ENCODE measurements at regions not wholly inside any gene's neighbourhood (a gene's known extent, or its start where the extent isn't known, plus 50 kb on each side); places are given as distances from the start of the nearest gene placed in this dataset.
"Not testable (repeated sequence)": the region's sequence is repeated elsewhere in the genome, so short reads cannot be mapped to it uniquely, and the experiment has no call there.

DNA sequence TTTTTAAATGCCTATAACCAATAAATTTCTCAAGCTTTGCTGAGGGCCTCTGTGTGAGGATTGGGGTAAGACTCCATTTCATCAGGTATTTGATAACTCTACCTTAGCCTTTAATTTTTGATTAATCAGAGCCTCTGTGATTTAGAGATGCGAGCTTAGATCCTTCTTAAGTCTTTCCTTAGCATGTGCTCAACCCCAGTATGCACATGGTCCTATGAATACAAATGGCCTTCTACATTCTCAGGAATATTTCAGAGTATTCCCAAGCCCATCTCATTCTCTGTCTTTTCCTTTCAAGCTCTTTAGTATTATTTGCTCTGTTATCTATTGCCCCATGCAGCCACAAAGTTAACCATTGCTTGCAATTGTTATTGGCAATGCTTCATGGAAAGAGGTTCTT lies 1407.7 kb downstream of the LRFN5 start:
- Mint-ChIP-seq H3K27ac (no peak overlapping the region), H3K36me3 (ENCODE audit: low read depth) (no peaks in the 10 kb centered on the region), H3K9me3 (peaks cover under 1% of the 10 kb centered on the region), H3K27me3 (no peaks in the 10 kb centered on the region), H3K4me3 (no peak overlapping the region), H3K4me1 (ENCODE audit: low read depth) (no peaks in the 10 kb centered on the region)
- intact Hi-C loops (cut with micrococcal nuclease), result no loop called here

GRCh38 chr14:43012817-43013216 lies 1406.1 kb downstream of the LRFN5 start:
- intact Hi-C loops (cut with micrococcal nuclease), result no loop called here
- no peak overlapping the region for H3K4me3 Mint-ChIP-seq
- H3K4me1 Mint-ChIP-seq (ENCODE audit: low read depth), result no peaks in the 10 kb centered on the region
- H3K27me3 Mint-ChIP-seq, result no peaks in the 10 kb centered on the region
- H3K27ac Mint-ChIP-seq, result no peak overlapping the region
- no peaks in the 10 kb centered on the region for H3K36me3 Mint-ChIP-seq (ENCODE audit: low read depth)
- H3K9me3 Mint-ChIP-seq, result peaks cover 12% of the 10 kb centered on the region

DNA sequence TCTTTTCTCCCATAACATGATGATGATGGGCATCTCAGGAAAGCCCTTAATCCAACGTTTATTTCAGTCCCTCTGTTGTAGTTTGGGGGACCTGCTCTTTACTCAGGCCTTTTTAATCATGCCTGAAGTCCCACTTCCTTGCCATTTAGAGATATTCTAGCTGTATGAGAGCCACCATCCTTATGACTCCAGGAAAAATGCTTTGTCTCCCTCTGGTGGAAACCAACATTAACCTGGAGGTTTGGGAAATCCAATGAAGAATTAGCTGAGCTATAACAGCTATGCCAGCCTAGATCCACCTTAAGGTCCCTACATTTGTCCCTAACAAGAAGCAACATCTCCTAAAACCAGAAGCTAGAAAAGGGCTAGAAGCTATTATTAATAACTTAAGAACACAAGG lies 1399.1 kb downstream of the LRFN5 start:
- no peaks in the 10 kb centered on the region for H3K27me3 Mint-ChIP-seq
- no peaks in the 10 kb centered on the region for H3K4me1 Mint-ChIP-seq (ENCODE audit: low read depth)
- no peak overlapping the region for H3K27ac Mint-ChIP-seq
- H3K4me3 Mint-ChIP-seq, result no peak overlapping the region
- H3K36me3 Mint-ChIP-seq (ENCODE audit: low read depth), result no peaks in the 10 kb centered on the region
- H3K9me3 Mint-ChIP-seq, result peaks cover 66% of the 10 kb centered on the region
- intact Hi-C loops (cut with micrococcal nuclease), result loop anchor here (1.0 kb wide), 1 partner anchor 782 kb away; no protein-coding TSS in a partner anchor

DNA sequence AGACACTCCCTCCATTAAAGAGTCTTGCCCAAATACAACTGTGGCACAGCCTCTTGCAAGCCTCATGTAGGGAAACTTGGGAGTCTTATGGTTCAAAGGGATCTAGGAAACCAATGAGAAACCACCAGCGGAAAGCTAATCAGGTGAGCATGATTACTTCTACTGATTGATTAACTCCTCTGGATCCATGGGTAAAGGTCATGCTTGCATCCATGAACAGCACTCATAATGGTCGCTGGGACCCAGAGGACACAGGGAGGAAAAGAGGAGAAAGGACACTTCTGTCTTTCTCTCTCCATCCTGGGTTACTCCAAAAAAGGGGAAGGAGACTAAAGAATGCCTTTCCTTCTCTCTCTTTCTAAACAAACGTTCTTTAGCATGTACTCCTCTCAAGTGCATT lies 1397.2 kb downstream of the LRFN5 start:
- Mint-ChIP-seq H3K27me3 (no peaks in the 10 kb centered on the region), H3K4me3 (no peak overlapping the region), H3K4me1 (ENCODE audit: low read depth) (no peaks in the 10 kb centered on the region), H3K36me3 (ENCODE audit: low read depth) (no peaks in the 10 kb centered on the region), H3K27ac (no peak overlapping the region), H3K9me3 (peaks cover 60% of the 10 kb centered on the region)
- intact Hi-C loops (cut with micrococcal nuclease), result no loop called here

- Mint-ChIP-seq H3K27ac (no peak overlapping the region), H3K27me3 (no peaks in the 10 kb centered on the region), H3K36me3 (ENCODE audit: low read depth) (no peaks in the 10 kb centered on the region), H3K9me3 (peaks cover 54% of the 10 kb centered on the region), H3K4me1 (ENCODE audit: low read depth) (no peaks in the 10 kb centered on the region), H3K4me3 (no peak overlapping the region)
- intact Hi-C loops (cut with micrococcal nuclease), result no loop called here
Measured at GRCh38 chr14:43001731-43002130, 1395.1 kb downstream of the LRFN5 start.

- intact Hi-C loops (cut with micrococcal nuclease), result no loop called here
- no peaks in the 10 kb centered on the region for H3K4me1 Mint-ChIP-seq (ENCODE audit: low read depth)
- H3K9me3 Mint-ChIP-seq, result peaks cover 1% of the 10 kb centered on the region
- no peaks in the 10 kb centered on the region for H3K36me3 Mint-ChIP-seq (ENCODE audit: low read depth)
- no peaks in the 10 kb centered on the region for H3K27me3 Mint-ChIP-seq
- H3K27ac Mint-ChIP-seq, result no peak overlapping the region
- H3K4me3 Mint-ChIP-seq, result no peak overlapping the region
Measured at GRCh38 chr14:42994051-42994736, 1387.5 kb downstream of the LRFN5 start.

DNA sequence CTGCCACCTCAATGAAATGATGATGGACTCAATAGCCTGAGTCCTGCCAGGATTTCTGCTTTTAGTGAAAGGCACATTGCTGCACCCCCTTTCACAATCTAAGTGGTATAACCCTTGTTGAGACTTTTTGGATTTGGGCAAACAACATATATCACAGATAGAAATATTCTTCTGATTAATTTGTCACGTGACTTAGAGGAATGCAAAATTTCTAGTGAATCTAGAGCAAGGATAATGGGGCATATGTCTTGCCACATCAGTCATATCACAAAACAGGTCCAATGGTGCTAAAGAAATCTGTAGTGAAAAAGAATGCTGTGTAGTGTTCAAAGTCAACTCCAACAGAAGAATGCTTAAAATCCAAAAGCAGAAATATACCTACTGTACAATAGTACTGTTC lies 1386.3 kb downstream of the LRFN5 start:
- Mint-ChIP-seq H3K9me3 (peaks cover 14% of the 10 kb centered on the region), H3K4me1 (ENCODE audit: low read depth) (no peaks in the 10 kb centered on the region), H3K36me3 (ENCODE audit: low read depth) (no peaks in the 10 kb centered on the region), H3K4me3 (no peak overlapping the region), H3K27me3 (no peaks in the 10 kb centered on the region), H3K27ac (no peak overlapping the region)
- intact Hi-C loops (cut with micrococcal nuclease), result no loop called here

GRCh38 chr14:42980419-42980818 lies 1373.7 kb downstream of the LRFN5 start:
- no peaks in the 10 kb centered on the region for H3K4me1 Mint-ChIP-seq (ENCODE audit: low read depth)
- H3K27me3 Mint-ChIP-seq, result no peaks in the 10 kb centered on the region
- H3K27ac Mint-ChIP-seq, result no peak overlapping the region
- H3K36me3 Mint-ChIP-seq (ENCODE audit: low read depth), result no peaks in the 10 kb centered on the region
- peaks cover 16% of the 10 kb centered on the region for H3K9me3 Mint-ChIP-seq
- intact Hi-C loops (cut with micrococcal nuclease), result no loop called here
- no peak overlapping the region for H3K4me3 Mint-ChIP-seq

DNA sequence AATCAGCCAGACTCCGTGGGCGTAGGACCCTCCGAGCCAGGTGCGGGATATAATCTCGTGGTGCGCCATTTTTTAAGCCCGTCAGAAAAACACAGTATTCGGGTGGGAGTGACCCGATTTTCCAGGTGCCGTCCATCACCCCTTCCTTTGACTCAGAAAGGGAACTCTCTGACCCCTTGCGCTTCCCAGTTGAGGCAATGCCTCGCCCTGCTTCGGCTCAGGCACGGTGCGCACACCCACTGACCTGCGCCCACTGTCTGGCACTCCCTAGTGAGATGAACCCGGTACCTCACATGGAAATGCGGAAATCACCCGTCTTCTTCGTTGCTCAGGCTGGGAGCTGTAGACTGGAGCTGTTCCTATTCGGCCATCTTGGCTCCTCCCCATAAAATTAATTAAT lies 1366.5 kb downstream of the LRFN5 start:
- H3K27me3 Mint-ChIP-seq; intact Hi-C loops (cut with micrococcal nuclease); H3K36me3 Mint-ChIP-seq (ENCODE audit: low read depth); H3K4me3 Mint-ChIP-seq; H3K4me1 Mint-ChIP-seq (ENCODE audit: low read depth); H3K27ac Mint-ChIP-seq: not testable (repeated sequence)
- H3K9me3 Mint-ChIP-seq, result peaks cover 18% of the 10 kb centered on the region

DNA sequence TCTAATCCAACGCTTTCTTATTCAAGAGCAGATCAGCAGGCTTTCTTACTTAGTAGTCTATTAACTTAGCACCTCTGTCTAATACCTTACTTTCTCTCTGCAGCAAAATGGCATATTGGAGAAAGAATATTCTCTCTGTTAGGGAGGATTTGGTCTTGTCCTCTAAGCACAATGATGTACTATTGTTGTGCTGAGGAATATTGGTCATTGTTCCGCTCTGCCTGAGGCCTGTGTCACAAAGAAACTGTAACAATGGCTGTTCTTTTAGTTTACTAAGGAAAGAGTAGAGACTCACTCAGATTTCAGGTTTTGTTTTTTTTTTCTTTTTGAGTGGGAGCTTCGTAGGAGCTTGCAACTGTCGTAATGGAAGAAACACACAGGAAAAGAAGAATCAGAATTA lies 1358.8 kb downstream of the LRFN5 start:
- Mint-ChIP-seq H3K36me3 (ENCODE audit: low read depth) (no peaks in the 10 kb centered on the region), H3K27ac (no peak overlapping the region), H3K4me3 (no peak overlapping the region), H3K9me3 (peaks cover 5% of the 10 kb centered on the region), H3K27me3 (no peaks in the 10 kb centered on the region), H3K4me1 (ENCODE audit: low read depth) (no peaks in the 10 kb centered on the region)
- intact Hi-C loops (cut with micrococcal nuclease), result no loop called here

DNA sequence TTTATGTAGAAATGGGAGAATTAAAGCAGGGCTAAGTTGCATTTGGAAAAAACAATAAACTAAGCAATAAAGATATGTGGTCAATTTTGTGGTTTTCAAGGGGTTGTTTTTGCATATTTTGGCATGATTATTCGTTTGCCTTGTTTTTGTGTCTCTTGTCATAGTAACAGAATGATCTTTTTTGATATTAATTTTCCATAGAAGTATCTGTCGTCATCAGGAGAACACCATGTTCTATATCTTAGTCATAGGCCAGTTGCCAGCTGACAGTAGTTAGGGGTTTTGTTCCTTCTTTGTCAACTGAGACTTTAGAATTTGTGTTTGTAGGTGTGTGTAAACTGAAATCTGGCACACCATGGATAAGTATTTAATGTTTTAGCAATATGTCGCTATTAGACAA lies 1354.8 kb downstream of the LRFN5 start:
- intact Hi-C loops (cut with micrococcal nuclease), result no loop called here
- no peak overlapping the region for H3K27ac Mint-ChIP-seq
- H3K36me3 Mint-ChIP-seq (ENCODE audit: low read depth), result no peaks in the 10 kb centered on the region
- no peak overlapping the region for H3K4me3 Mint-ChIP-seq
- no peaks in the 10 kb centered on the region for H3K27me3 Mint-ChIP-seq
- H3K9me3 Mint-ChIP-seq, result peaks cover 18% of the 10 kb centered on the region
- no peaks in the 10 kb centered on the region for H3K4me1 Mint-ChIP-seq (ENCODE audit: low read depth)

- no peaks in the 10 kb centered on the region for H3K4me1 Mint-ChIP-seq (ENCODE audit: low read depth)
- intact Hi-C loops (cut with micrococcal nuclease), result no loop called here
- H3K9me3 Mint-ChIP-seq, result no peaks in the 10 kb centered on the region
- H3K36me3 Mint-ChIP-seq (ENCODE audit: low read depth), result no peaks in the 10 kb centered on the region
- H3K27me3 Mint-ChIP-seq, result no peaks in the 10 kb centered on the region
- H3K4me3 Mint-ChIP-seq, result no peak overlapping the region
- H3K27ac Mint-ChIP-seq, result no peak overlapping the region
Measured at GRCh38 chr14:42950363-42950762, 1343.7 kb downstream of the LRFN5 start.

- no peak overlapping the region for H3K4me3 Mint-ChIP-seq
- H3K4me1 Mint-ChIP-seq (ENCODE audit: low read depth), result no peaks in the 10 kb centered on the region
- no peaks in the 10 kb centered on the region for H3K9me3 Mint-ChIP-seq
- H3K27ac Mint-ChIP-seq, result no peak overlapping the region
- H3K36me3 Mint-ChIP-seq (ENCODE audit: low read depth), result no peaks in the 10 kb centered on the region
- no peaks in the 10 kb centered on the region for H3K27me3 Mint-ChIP-seq
- intact Hi-C loops (cut with micrococcal nuclease), result no loop called here
Measured at GRCh38 chr14:42947991-42948390, 1341.3 kb downstream of the LRFN5 start.

- no peak overlapping the region for H3K27ac Mint-ChIP-seq
- H3K27me3 Mint-ChIP-seq, result no peaks in the 10 kb centered on the region
- H3K36me3 Mint-ChIP-seq (ENCODE audit: low read depth), result no peaks in the 10 kb centered on the region
- H3K9me3 Mint-ChIP-seq, result no peaks in the 10 kb centered on the region
- no peak overlapping the region for H3K4me3 Mint-ChIP-seq
- intact Hi-C loops (cut with micrococcal nuclease), result no loop called here
- H3K4me1 Mint-ChIP-seq (ENCODE audit: low read depth), result no peaks in the 10 kb centered on the region
Measured at GRCh38 chr14:42944284-42944683, 1337.6 kb downstream of the LRFN5 start.

DNA sequence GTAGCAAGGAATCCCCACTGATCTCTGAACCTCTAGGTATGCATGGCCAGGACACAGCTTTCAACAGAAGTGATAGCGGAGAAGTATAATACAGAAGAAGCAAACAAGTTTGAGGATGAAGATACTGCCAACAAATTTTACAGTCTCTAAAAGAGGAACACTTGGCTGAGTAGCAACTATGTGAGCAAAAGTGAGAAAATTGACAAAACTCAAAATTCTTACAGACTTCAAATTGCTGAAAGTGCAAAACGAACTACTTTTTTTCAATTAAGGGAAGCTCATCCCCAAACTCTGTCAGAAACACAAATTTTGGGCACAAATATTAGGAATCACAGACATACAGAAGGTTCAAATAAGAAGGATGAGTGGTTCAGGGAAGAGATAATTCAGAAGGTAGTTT lies 1324.6 kb downstream of the LRFN5 start:
- Mint-ChIP-seq H3K27ac (peak overlapping the region; percentile 41), H3K4me3 (no peak overlapping the region), H3K36me3 (ENCODE audit: low read depth) (no peaks in the 10 kb centered on the region), H3K27me3 (no peaks in the 10 kb centered on the region), H3K4me1 (ENCODE audit: low read depth) (peaks cover 26% of the 10 kb centered on the region), H3K9me3 (peaks cover 15% of the 10 kb centered on the region)
- intact Hi-C loops (cut with micrococcal nuclease), result no loop called here

Data from dendritic cell treated with granulocyte-macrophage colony-stimulating factor and Interleukin-4, amounts not matched to agents 40 ng/mL and 50 ng/mL, for 4 days (primary cell).